ENCODE measurements at regions not wholly inside any gene's neighbourhood (a gene's known extent, or its start where the extent isn't known, plus 50 kb on each side); places are given as distances from the start of the nearest gene placed in this dataset.

DNA sequence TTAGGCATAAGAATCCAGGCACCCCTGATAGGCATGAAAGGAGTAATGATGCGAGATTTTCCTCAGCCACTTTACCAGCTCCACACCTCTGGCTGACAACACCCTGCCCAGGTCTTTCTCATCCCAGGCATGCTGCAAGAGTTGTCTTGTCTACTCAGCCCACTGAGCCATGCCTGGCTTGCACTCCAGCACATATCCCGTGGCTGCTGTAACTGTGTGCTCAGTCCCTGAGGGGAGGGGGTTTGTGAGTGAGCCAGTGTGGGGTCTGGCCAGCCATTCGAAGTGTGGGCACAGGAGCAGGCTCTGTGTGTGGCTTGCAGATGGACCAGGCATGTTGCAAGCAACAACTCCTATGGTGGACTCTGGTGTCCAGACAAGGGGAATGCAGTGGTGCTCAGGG lies 529.6 kb downstream of the ADGRL2 start:
- TF ChIP-seq GATA2 (IDR thresholded peaks at IDR 0.05; ENCODE audit: low read depth, low read length) (no peak), GATA3 (IDR thresholded peaks at IDR 0.05; ENCODE audit: low read depth, low read length) (no peak)
